ENCODE measurements at regions not wholly inside any gene's neighbourhood (a gene's known extent, or its start where the extent isn't known, plus 50 kb on each side); places are given as distances from the start of the nearest gene placed in this dataset.

DNA sequence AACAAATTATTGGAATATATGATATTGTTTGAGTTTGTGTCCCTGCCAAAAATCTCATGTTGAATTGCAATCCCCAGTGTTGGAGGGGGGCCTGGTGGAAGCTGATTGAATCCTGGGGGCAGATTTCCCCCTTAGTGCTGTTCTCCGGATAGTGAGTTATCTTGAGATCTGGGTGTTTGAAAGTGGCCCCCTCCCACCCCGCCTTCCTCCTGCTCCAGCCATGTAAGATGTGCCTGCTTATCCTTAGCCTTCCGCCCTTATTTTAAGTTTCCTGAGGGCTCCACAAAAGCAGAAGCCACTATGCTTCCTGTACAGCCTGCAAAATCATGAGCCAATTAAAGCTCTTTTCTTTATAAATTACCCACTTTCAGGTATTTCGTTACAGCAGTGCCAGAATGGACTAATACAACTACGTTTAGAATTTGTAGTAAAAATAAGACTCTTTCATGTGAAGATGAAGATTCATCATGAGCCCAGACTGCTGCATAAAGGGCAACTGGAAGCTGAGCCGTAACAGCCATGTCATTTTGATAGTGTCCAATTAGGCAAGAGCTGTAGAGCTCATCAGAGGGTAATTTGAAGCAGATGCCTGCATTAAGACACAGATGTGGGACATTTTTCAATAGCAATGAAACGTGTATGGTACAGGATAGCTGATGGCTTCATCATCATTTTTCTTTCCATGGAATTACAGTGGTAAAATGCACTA lies 1007.2 kb downstream of the REEP3 start:
- TF ChIP-seq, protein P1, sequence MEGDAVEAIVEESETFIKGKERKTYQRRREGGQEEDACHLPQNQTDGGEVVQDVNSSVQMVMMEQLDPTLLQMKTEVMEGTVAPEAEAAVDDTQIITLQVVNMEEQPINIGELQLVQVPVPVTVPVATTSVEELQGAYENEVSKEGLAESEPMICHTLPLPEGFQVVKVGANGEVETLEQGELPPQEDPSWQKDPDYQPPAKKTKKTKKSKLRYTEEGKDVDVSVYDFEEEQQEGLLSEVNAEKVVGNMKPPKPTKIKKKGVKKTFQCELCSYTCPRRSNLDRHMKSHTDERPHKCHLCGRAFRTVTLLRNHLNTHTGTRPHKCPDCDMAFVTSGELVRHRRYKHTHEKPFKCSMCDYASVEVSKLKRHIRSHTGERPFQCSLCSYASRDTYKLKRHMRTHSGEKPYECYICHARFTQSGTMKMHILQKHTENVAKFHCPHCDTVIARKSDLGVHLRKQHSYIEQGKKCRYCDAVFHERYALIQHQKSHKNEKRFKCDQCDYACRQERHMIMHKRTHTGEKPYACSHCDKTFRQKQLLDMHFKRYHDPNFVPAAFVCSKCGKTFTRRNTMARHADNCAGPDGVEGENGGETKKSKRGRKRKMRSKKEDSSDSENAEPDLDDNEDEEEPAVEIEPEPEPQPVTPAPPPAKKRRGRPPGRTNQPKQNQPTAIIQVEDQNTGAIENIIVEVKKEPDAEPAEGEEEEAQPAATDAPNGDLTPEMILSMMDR (conservative IDR thresholded peaks at IDR 0.05; ENCODE audit: low read depth, low read length): no peak
- no peak for DNase-seq (ENCODE audit: low read depth)
- no peak overlapping the region for H3K4me3 ChIP-seq (ENCODE audit: low read depth, low read length)

DNA sequence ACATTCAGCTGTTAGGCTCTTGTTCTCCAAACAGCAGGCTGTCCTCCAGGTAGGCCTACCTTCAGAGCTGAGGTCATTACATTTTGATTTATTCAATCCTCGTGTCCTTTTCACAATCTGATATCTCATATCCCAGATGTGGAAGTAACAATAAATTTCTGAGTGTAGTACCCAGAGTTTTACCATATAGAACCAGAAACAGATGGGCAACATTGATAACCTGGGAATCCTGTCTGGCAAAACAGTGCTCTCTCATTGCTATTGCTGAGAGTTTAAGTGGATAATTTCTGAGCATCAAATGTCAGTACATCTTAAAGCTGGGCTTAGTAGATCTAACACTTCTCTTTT lies 1007.8 kb downstream of the REEP3 start:
- TF ChIP-seq, protein P1 (conservative IDR thresholded peaks at IDR 0.05; ENCODE audit: low read depth, low read length): no peak
- H3K4me3 ChIP-seq (ENCODE audit: low read depth, low read length): no peak overlapping the region

DNA sequence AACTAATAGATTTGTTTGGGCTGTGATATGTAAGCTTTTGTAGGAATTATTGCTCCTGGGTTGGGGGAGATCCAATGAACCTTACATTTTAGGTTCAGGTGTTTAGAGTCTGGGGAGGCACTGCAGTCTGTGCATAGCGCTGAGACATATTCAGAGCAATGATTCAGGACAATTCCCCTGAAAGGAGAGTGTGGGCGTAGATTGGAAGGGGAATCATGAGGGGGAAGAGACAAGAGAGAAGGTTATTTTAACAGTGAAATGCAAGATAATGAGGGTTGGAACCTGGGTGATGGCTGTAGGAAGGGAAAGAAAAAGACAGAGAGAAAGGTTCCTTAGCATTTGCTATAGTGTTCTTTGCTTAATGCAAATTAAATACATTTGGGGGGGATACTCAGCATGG lies 1013.4 kb downstream of the REEP3 start:
- no peak for DNase-seq (ENCODE audit: low read depth)

More for the DNA sequence above, 1007.8 kb downstream of the REEP3 start:
- no peak for DNase-seq (ENCODE audit: low read depth)

DNA sequence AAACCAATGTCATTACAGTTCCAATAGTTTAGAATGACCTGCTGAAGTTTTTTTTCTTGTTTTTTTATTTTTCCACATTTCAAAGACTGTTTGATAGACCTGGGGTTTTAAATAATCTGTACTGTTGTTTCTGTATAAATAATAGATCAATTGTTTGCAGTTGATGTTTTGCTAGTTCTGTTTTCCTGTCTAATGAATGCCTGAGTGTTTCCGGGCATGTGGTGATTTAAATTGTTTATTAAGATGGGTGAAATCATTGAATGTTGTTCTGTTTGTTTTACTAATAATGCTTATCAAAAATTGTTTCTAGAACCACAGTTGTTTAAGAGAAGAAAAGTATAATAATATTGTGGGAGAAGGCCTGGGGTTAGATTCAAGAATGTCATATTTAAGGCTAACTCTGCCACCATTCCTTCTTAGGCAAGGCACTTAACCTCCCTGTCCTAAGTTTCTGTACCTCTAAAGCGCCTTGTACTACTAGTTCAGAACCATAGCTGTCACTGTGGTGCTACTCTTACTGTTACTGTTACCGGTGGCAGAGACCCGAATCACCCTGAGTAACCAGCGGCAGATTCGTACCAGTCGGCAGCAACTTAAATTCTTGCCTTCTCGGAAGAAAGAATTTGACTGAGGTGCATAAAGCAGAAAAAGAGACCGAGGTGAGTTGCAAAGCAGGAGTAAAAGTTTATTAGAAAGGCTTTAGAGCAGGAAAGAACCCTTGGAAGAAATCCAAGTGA lies 1014.1 kb downstream of the REEP3 start:
- H3K4me3 ChIP-seq (ENCODE audit: low read depth, low read length): no peak overlapping the region
- TF ChIP-seq, protein P1 (conservative IDR thresholded peaks at IDR 0.05; ENCODE audit: low read depth, low read length): no peak
- DNase-seq (ENCODE audit: low read depth): no peak

More for the DNA sequence above, 1013.4 kb downstream of the REEP3 start:
- TF ChIP-seq, protein P1 (conservative IDR thresholded peaks at IDR 0.05; ENCODE audit: low read depth, low read length): no peak
- no peak overlapping the region for H3K4me3 ChIP-seq (ENCODE audit: low read depth, low read length)

DNA sequence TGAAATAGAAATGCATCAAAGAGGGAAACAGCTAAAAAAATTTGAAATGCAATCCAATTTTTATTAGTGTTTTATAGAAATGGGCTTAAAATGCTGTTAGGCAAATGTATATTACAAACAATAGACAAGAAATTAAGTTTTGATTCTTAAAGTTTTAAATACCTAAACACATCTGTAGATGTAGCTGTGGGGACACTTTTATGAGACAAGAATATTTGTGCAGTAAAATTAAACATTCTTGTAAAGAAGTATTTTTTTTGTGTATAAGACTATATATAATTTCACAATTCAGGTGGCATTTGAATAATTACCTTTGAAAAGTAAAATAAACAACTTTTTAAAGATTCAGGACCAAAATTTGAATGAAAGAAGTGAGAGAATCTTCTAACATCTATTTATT lies 1015.9 kb downstream of the REEP3 start:
- no peak overlapping the region for H3K4me3 ChIP-seq (ENCODE audit: low read depth, low read length)
- DNase-seq (ENCODE audit: low read depth): no peak
- TF ChIP-seq, protein P1 (conservative IDR thresholded peaks at IDR 0.05; ENCODE audit: low read depth, low read length): no peak

DNA sequence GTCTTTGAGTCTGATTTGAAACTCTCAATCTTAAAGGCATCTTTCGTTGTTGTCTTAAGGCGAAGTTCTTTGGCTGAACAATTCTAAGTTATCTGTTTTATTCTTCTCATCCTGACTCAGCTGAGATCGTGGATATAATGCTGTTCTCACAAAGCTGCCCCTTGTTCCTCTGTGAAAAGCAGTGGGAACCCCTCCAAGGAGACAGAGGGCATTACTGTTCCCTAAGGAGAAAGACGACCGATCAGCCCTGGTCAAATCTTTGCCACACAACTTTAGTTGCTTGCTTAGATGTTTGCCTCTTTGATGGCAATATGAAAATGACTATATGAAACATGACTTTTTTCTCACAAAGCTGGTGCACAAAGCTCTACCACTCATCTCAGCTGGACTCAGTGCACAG lies 1016.7 kb downstream of the REEP3 start:
- TF ChIP-seq, protein P1 (conservative IDR thresholded peaks at IDR 0.05; ENCODE audit: low read depth, low read length): no peak
- DNase-seq (ENCODE audit: low read depth): no peak
- H3K4me3 ChIP-seq (ENCODE audit: low read depth, low read length): no peak overlapping the region

Measured in choroid plexus epithelial cell (primary cell).